HPDE6-E6E7 (cell line): ENCODE measurements at regions not wholly inside any gene's neighbourhood (a gene's known extent, or its start where the extent isn't known, plus 50 kb on each side); places are given as distances from the start of the nearest gene placed in this dataset.

Experiments used
- DNase-seq: peaks from one replicate; pipeline ENCODE4 v3.0.0; 2011; ENCODE audit warnings: missing footprints; ENCODE audit errors: extremely low spot score

DNA sequence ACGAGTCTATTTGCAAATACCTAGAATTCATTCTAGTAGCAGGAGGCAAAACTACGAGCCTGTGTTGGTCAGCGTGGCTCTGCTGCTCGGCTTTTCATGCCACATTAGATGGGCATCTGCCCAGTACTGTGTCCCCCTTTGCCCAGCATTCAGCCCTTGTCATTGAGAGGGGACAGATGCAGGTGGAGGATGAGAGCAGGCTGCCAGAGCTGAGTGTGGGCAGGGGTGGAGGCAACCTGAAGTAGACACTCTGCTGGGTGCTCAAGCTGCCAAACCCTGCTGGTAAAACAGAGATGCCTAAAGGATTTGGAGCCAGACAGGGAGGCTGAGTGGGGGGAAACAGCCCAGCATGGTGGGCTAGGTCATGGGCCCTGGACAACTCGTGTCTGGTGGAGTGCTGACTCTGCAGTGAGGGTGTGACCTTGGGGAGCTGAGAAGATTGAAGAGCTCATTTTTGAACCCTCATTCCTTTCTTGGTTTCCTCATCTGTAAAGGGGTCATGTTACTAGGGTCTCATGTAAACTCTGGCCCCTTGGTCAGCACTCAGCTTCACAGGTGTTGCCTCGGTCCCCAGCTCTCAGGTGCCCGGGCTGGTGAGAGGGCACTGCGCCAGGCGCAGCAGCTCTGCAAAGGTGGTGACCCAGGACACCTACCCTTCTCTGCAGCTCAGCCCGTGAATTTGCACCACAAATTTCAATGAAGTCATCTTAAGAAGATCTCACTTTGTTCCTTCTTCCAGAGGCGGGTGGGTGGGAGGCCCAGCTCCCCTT is 64.2 kb upstream of the BHLHE23 start:
- DNase-seq = no peak

- no peak for DNase-seq
These were observed 63.5 kb upstream of the BHLHE23 start for GRCh38 chr20:63070301-63070625.

- no peak for DNase-seq
These were observed 62.1 kb upstream of the BHLHE23 start for GRCh38 chr20:63068711-63069367.

- DNase-seq = no peak
These were observed 61.2 kb upstream of the BHLHE23 start for GRCh38 chr20:63067721-63068560.

DNA sequence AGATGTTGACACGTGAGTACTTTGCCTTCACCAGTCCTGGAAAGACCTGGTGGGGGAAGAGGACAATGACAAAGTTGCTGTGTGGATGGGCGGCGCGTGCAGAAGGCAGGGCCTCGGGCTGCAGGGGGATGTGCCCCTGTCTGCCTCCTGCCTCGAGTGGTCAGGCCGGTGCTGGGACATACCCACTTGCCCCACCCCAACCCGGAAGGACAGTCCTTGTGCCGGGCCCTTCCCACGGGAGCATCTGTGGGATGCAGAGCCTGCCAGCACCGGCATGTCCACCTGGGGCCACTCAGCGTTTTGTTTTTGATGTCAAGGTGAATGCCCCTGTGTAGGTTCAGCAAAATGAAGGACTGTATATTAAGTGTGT is 60.5 kb upstream of the BHLHE23 start:
- no peak for DNase-seq

- no peak for DNase-seq
These were observed 59.9 kb upstream of the BHLHE23 start for GRCh38 chr20:63066506-63067265.

- DNase-seq = no peak
These were observed 59.1 kb upstream of the BHLHE23 start for GRCh38 chr20:63065911-63066310.

- no peak for DNase-seq
These were observed 58.3 kb upstream of the BHLHE23 start for GRCh38 chr20:63064745-63065711.

- no peak for DNase-seq
These were observed 57.5 kb upstream of the BHLHE23 start for GRCh38 chr20:63064310-63064709.

DNA sequence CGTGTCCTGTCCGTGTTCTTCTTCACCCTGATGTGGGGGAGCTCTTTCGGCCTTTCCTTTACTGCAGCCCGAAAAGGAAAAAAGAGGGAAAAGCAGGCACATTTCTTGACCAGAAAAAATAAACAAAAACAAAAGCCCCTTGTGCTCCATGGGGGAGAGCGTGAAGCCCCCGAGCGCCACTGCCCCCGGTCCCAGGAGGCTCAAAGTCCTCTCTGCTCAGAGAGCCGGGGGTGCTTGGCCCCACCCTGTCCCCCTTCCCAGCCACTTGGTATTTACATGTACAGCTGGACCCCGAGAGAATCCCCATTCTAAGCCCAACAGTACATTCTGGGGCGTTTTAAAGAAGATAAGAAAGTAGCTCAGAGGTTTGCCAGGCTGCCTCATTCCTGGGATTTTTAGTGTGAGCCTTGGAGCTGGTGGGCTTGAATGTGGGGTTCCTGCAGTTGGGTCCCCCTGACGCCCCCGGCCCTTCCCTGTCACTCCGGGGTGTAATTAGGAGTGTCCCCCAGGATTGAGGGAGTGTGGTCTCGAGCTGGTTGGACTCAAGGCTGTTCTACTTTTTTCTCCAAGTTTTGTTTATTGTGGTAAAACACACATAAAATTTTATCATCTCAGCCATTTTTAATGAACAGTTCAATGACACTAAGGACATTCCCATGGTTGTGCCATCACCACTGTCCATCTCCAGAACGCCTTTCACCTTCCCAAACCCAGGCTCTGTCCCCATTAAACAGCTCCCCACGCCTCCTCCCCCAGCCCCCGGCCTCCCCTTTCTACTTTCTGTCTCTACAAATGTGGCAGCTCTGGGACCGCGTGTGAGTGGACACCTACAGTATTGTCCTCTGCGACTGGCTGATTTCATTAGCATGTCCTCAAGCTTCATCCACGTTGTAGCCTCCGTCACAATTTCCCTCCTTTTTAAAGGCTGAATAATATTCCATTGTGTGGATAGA is 55.7 kb upstream of the BHLHE23 start:
- no peak for DNase-seq

DNA sequence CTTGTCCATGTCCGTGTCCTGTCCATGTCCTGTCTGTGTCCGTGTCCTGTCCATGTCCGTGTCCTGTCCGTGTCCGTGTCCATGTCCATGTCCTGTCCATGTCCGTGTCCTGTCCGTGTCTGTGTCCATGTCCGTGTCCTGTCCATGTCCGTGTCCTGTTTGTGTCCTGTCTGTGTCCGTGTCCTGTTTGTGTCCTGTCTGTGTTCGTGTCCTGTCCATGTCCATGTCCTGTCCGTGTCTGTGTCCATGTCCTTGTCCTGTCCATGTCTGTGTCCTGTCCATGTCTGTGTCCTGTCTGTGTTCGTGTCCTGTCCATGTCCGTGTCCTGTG is 55.0 kb upstream of the BHLHE23 start:
- DNase-seq = no peak

GRCh38 chr20:63061051-63061770 is 54.4 kb upstream of the BHLHE23 start:
- no peak for DNase-seq

DNA sequence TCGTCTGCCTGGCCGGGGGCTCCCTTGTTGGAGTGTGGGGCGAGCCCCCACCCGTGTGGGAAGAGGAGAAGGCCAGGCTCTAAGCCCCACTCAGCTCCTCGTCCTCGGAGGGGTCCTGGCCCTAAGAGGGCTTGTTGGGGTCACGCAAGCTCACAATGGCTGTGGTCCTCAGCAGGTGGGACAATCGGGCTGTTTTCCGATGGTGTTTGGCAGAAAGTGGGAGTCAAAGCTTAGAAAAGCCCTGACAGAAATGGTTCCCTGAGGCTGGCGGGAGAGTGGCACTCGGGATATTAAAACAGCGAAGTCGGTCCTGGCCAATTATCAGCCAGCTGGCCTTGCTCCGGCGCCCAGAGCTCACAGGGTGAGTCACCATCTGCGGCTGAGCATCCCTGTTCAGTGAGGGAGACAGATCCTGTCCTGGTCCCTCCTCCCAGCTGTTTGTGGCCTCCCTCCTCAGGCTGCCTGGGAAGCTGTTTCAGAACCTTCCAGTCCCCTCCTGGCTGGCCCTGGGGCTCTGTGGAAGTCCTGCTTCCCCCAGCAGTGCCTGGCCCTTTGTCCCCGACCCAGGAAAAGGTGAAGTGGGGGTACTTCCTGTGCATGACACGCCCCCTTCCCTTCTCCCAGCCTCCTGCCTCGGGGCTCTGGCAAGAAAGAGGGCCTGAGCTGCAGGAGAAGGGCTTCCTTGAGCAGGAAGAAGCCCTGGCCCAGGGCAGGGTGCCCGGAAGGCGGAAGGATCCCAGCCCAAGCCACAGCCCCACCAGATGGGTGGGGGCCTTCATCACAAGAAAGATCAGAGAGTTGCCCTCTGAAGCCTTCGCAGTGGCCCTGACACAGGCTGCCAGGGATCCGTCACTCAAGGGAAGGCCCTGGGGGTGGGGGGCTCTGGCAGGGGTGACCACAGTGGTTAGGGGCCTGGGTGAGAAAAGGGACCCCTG is 53.6 kb upstream of the BHLHE23 start:
- DNase-seq = no peak

- DNase-seq = no peak
These were observed 52.9 kb upstream of the BHLHE23 start for GRCh38 chr20:63059684-63060056.

DNA sequence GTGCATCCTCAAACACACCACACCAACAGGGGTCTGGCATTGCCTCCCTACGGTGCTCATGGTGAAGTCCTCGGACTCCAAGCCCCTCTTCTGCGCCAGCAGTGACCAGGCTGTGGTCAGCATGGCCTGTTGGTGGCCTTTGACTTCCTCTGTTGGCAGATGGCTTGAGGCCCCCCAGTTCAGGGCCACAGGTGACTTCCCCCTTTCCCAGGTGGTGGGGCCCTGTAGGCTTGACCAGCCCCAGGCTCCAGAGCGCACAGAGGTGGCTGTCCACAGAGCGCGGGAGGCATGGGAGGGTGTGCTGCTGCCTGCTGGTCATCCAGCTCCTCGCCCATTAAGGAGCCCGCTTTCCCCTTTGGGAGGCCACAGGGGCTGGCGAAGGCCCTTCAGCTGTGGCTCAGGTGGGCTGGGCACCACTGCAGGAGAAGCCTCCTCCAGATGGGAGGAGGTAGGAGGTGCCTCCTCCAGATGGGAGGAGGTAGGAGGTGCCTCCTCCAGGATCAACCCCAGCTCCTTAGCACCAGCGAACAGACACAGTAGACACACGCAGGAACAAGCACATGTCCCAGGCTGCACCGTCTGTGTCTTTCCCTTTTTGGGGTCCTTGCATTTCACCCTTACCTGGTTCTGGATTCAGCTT is 52.1 kb upstream of the BHLHE23 start:
- DNase-seq = no peak

- DNase-seq = no peak
These were observed 50.7 kb upstream of the BHLHE23 start for GRCh38 chr20:63057171-63058117.
